ENCODE measurements at regions not wholly inside any gene's neighbourhood (a gene's known extent, or its start where the extent isn't known, plus 50 kb on each side); places are given as distances from the start of the nearest gene placed in this dataset.
A peak's percentile ranks its signal among the peaks of the same experiment; 100 is the strongest.

GRCh38 chr18:57202881-57203280 lies 56.0 kb downstream of the BOD1L2 start:
- DNase-seq (ENCODE audit: low spot score): no peak
- intact Hi-C loops (cut with DNase I): no loop called here

GRCh38 chr18:57205641-57206040 lies 58.8 kb downstream of the BOD1L2 start:
- intact Hi-C loops (cut with DNase I): no loop called here
- no peak for DNase-seq (ENCODE audit: low spot score)

- DNase-seq (ENCODE audit: low spot score): no peak
- intact Hi-C loops (cut with DNase I): no loop called here
These were observed 60.4 kb downstream of the BOD1L2 start for GRCh38 chr18:57207124-57207916.

GRCh38 chr18:57208047-57208446 lies 61.2 kb downstream of the BOD1L2 start:
- intact Hi-C loops (cut with DNase I): no loop called here
- no peak for DNase-seq (ENCODE audit: low spot score)

- no peak for DNase-seq (ENCODE audit: low spot score)
- intact Hi-C loops (cut with DNase I): no loop called here
These were observed 62.8 kb downstream of the BOD1L2 start for GRCh38 chr18:57209713-57210106.

- peak; percentile 80 for DNase-seq (ENCODE audit: low spot score)
- intact Hi-C loops (cut with DNase I): no loop called here
These were observed 63.3 kb downstream of the BOD1L2 start for GRCh38 chr18:57210107-57210715.

- intact Hi-C loops (cut with DNase I): no loop called here
- DNase-seq (ENCODE audit: low spot score): no peak
These were observed 64.0 kb downstream of the BOD1L2 start for GRCh38 chr18:57210716-57211411.

- DNase-seq (ENCODE audit: low spot score): no peak
- intact Hi-C loops (cut with DNase I): no loop called here
These were observed 64.5 kb downstream of the BOD1L2 start for GRCh38 chr18:57211412-57211750.

GRCh38 chr18:57211776-57212175 lies 64.9 kb downstream of the BOD1L2 start:
- intact Hi-C loops (cut with DNase I): no loop called here
- DNase-seq (ENCODE audit: low spot score): no peak

GRCh38 chr18:57212678-57213077 lies 65.8 kb downstream of the BOD1L2 start:
- intact Hi-C loops (cut with DNase I): no loop called here
- DNase-seq (ENCODE audit: low spot score): no peak

- no peak for DNase-seq (ENCODE audit: low spot score)
- intact Hi-C loops (cut with DNase I): no loop called here
These were observed 68.1 kb downstream of the BOD1L2 start for GRCh38 chr18:57214976-57215375.

GRCh38 chr18:57218281-57218680 lies 71.4 kb downstream of the BOD1L2 start:
- intact Hi-C loops (cut with DNase I): no loop called here
- no peak for DNase-seq (ENCODE audit: low spot score)

- no peak for DNase-seq (ENCODE audit: low spot score)
- intact Hi-C loops (cut with DNase I): no loop called here
These were observed 73.1 kb downstream of the BOD1L2 start for GRCh38 chr18:57219964-57220363.

GRCh38 chr18:57220480-57220879 lies 73.6 kb downstream of the BOD1L2 start:
- DNase-seq (ENCODE audit: low spot score): no peak
- intact Hi-C loops (cut with DNase I): no loop called here

- DNase-seq (ENCODE audit: low spot score): no peak
- intact Hi-C loops (cut with DNase I): no loop called here
These were observed 74.1 kb downstream of the BOD1L2 start for GRCh38 chr18:57220930-57221483.

- intact Hi-C loops (cut with DNase I): no loop called here
- no peak for DNase-seq (ENCODE audit: low spot score)
These were observed 76.4 kb downstream of the BOD1L2 start for GRCh38 chr18:57223144-57223870.

GRCh38 chr18:57230861-57231585 lies 84.1 kb downstream of the BOD1L2 start:
- DNase-seq (ENCODE audit: low spot score): no peak
- intact Hi-C loops (cut with DNase I): no loop called here

GRCh38 chr18:57231864-57232263 lies 85.0 kb downstream of the BOD1L2 start:
- no peak for DNase-seq (ENCODE audit: low spot score)

GRCh38 chr18:57234346-57234745 lies 87.5 kb downstream of the BOD1L2 start:
- DNase-seq (ENCODE audit: low spot score): no peak
- intact Hi-C loops (cut with DNase I): no loop called here

More at GRCh38 chr18:57231864-57232263, 85.0 kb downstream of the BOD1L2 start:
- intact Hi-C loops (cut with DNase I): no loop called here
